ENCODE measurements at regions not wholly inside any gene's neighbourhood (a gene's known extent, or its start where the extent isn't known, plus 50 kb on each side); places are given as distances from the start of the nearest gene placed in this dataset.

DNA sequence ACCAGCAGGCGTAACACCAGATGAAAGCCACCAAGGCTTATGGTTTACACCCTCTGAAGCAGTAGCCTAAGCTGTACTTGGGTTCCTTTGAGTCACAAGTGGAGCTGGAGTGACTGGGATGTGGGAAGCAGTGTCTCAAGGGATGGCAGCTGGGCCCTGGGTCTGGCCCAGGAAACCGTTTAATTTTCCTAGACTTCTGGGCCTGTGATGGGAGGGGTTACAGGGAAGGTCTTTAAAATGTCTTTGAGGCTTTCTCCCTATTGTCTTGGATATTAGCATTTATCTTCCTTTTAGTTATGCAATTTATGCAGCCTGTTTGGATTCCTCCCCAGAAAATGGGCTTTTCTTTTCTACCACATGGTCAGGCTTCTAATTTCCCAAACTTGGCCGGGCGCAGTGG is 568.2 kb downstream of the ANKRD7 start:
- TF ChIP-seq, protein P1, sequence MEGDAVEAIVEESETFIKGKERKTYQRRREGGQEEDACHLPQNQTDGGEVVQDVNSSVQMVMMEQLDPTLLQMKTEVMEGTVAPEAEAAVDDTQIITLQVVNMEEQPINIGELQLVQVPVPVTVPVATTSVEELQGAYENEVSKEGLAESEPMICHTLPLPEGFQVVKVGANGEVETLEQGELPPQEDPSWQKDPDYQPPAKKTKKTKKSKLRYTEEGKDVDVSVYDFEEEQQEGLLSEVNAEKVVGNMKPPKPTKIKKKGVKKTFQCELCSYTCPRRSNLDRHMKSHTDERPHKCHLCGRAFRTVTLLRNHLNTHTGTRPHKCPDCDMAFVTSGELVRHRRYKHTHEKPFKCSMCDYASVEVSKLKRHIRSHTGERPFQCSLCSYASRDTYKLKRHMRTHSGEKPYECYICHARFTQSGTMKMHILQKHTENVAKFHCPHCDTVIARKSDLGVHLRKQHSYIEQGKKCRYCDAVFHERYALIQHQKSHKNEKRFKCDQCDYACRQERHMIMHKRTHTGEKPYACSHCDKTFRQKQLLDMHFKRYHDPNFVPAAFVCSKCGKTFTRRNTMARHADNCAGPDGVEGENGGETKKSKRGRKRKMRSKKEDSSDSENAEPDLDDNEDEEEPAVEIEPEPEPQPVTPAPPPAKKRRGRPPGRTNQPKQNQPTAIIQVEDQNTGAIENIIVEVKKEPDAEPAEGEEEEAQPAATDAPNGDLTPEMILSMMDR (IDR thresholded peaks at IDR 0.05; ENCODE audit: borderline replicate concordance, extremely low read depth, low read length, poor library complexity, severe bottlenecking), result no peak
- no peak for TF ChIP-seq EZH2 (IDR thresholded peaks at IDR 0.05; ENCODE audit: borderline replicate concordance, low read depth, low read length, severe bottlenecking)

Measured in DND-41 (cell line).